Transverse colon (tissue), 4 donors: ENCODE measurements at regions not wholly inside any gene's neighbourhood (a gene's known extent, or its start where the extent isn't known, plus 50 kb on each side); places are given as distances from the start of the nearest gene placed in this dataset.
A peak's percentile ranks its signal among the peaks of the same experiment; 100 is the strongest.
"Not testable (repeated sequence)": the region's sequence is repeated elsewhere in the genome, so short reads cannot be mapped to it uniquely, and the experiment has no call there.

ENCODE experiments used
- DNase-seq: peaks from one replicate; pipeline ENCODE4 v3.0.0-alpha.2; 2019
- H3K27ac ChIP-seq, 4 donors: fragments of 200-600 bp; sonication (generic); 2 replicates each; pipeline ENCODE4 v1.5.1; 2016 to 2018; ENCODE audit warnings: inconsistent platforms in 4 of 4
- H3K27me3 ChIP-seq: fragments of 200-600 bp; sonication (generic); 2 replicates; pipeline ENCODE4 v1.5.1; 2017; ENCODE audit warnings: inconsistent platforms
- H3K36me3 ChIP-seq, 4 donors: fragments of 200-600 bp; sonication (generic); 2 replicates each; pipeline ENCODE4 v1.5.1; 2017 to 2019; ENCODE audit warnings: inconsistent platforms in 4 of 4
- H3K4me1 ChIP-seq, 4 donors: fragments of 200-600 bp; sonication (generic); 2 replicates each; pipeline ENCODE4 v1.5.1; 2017 to 2020; ENCODE audit warnings: inconsistent platforms in 4 of 4
- H3K4me3 ChIP-seq, 4 donors: fragments of 200-600 bp; sonication (generic); 1 replicate in 1 of 4; 2 replicates in 3 of 4; pipeline versions ENCODE4 v1.5.1 to v1.6.1; 2017 to 2019; ENCODE audit warnings: inconsistent platforms in 4 of 4
- H3K9me3 ChIP-seq, 2 donors: fragments of 200-600 bp; sonication (generic); 2 replicates each; pipeline ENCODE4 v1.5.1; 2017 to 2019; ENCODE audit warnings: inconsistent platforms in 2 of 2
- CTCF ChIP-seq, 5 experiments: fragments of 200-600 bp in 3 of 5; fragments of 450-650 bp in 2 of 5; sonication (generic) in 3 of 5; IDR thresholded peaks; 1 replicate in 2 of 5; 2 replicates in 3 of 5; pipeline ENCODE4 v1.5.1; 2016 to 2017; ENCODE audit warnings: antibody characterized with exemption in 5 of 5, inconsistent platforms in 3 of 5, mild to moderate bottlenecking in 2 of 5, moderate library complexity in 1 of 5
- EP300 ChIP-seq: sonication (generic); formaldehyde crosslinking; IDR thresholded peaks from one replicate; pipeline ENCODE4 v1.6.1; 2017; ENCODE audit warnings: antibody characterized with exemption, low read depth
- POLR2A ChIP-seq: fragments of 450-650 bp; IDR thresholded peaks from one replicate; pipeline ENCODE4 v1.6.1; 2016; ENCODE audit warnings: antibody characterized with exemption, mild to moderate bottlenecking, moderate library complexity
- POLR2AphosphoS5 ChIP-seq, 3 donors: sonication (generic); formaldehyde crosslinking; IDR thresholded peaks; one replicate each; pipeline ENCODE4 v1.6.1; 2016; ENCODE audit warnings: antibody characterized with exemption in 3 of 3
- WGBS, 2 donors: methylation state at CpG; one replicate each; pipeline ENCODE4 v1.1.5; 2018; ENCODE audit warnings: low coverage in 1 of 2; 5-methylcytosine and 5-hydroxymethylcytosine counted together
- in situ Hi-C, 4 donors: fragments of 200-750 bp; cut with MboI; loops; one replicate each; pipeline versions ENCODE4 v1.15.0 to v1.15.1; 2017; ENCODE audit warnings: low sequenced_read_pairs in 3 of 4, low pct_ligation_motif_present in 1 of 4, low pct_unique_long_range_greater_than_20kb in 1 of 4
- intact Hi-C: fragments of 100-400 bp; cut with DNase I; formaldehyde crosslinking; loops from one replicate; pipeline ENCODE4 v1.15.1; 2023; ENCODE audit warnings: low total_unique reads

- in situ Hi-C loops = no loop called here
- Histone ChIP-seq H3K36me3 (no peaks in the 10 kb centered on the region), H3K9me3 (no peaks in the 10 kb centered on the region), H3K4me3 (no peak overlapping the region), H3K27ac (peak overlapping the region; percentile 1 to 86 (median 72)), H3K4me1 (peaks cover 11 to 49% (median 23%) of the 10 kb centered on the region in 4 donors), H3K27me3 (no peaks in the 10 kb centered on the region)
- no peak for DNase-seq
- intact Hi-C loops = no loop called here
- TF ChIP-seq CTCF (IDR thresholded peaks at IDR 0.05) = no peak
- no peak for TF ChIP-seq POLR2AphosphoS5 (IDR thresholded peaks at IDR 0.05)
- WGBS, 2 donors = 91 to 100% methylated on average over 3 to 7 of the region's 7 CpGs
These were observed 125.0 kb downstream of the BANF2 start for GRCh38 chr20:17824676-17825251.

- TF ChIP-seq EP300 (no peak), CTCF (IDR thresholded peaks at IDR 0.05) (peak in 1 of 5 experiments; percentile 12), POLR2AphosphoS5 (IDR thresholded peaks at IDR 0.05) (peak in 2 of 3 donors; percentile 46 to 59)
- intact Hi-C loops = no loop called here
- Histone ChIP-seq H3K9me3 (no peaks in the 10 kb centered on the region), H3K36me3 (no peaks in the 10 kb centered on the region), H3K27ac (peak overlapping the region; percentile 79 to 86 (median 83)), H3K4me3 (no peak overlapping the region), H3K27me3 (no peaks in the 10 kb centered on the region), H3K4me1 (peaks cover 11 to 49% (median 23%) of the 10 kb centered on the region in 4 donors)
- peak; percentile 46 for DNase-seq
- in situ Hi-C loops = no loop called here
- 60 to 63% methylated on average over 9 to 10 of the region's 10 CpGs for WGBS, 2 donors
These were observed 123.8 kb downstream of the BANF2 start for GRCh38 chr20:17823409-17824144.

GRCh38 chr20:17822540-17823408 lies 123.0 kb downstream of the BANF2 start:
- Histone ChIP-seq H3K27me3 (no peaks in the 10 kb centered on the region), H3K4me3 (no peak overlapping the region), H3K9me3 (no peaks in the 10 kb centered on the region), H3K36me3 (no peaks in the 10 kb centered on the region), H3K27ac (peak overlapping the region; percentile 79 to 86 (median 83)), H3K4me1 (peaks cover 11 to 49% (median 23%) of the 10 kb centered on the region in 4 donors)
- WGBS, 2 donors = 82% methylated on average over 15 of the region's 15 CpGs; no CpG with 5 or more reads in 1 of the 2 donors
- no peak for TF ChIP-seq EP300
- TF ChIP-seq CTCF (IDR thresholded peaks at IDR 0.05) = no peak
- no peak for TF ChIP-seq POLR2AphosphoS5 (IDR thresholded peaks at IDR 0.05)
- TF ChIP-seq POLR2A = no peak
- DNase-seq = no peak
- in situ Hi-C loops (no loop called here), intact Hi-C loops (no loop called here)

- 29 to 42% methylated on average over 5 of the region's 5 CpGs for WGBS, 2 donors
- intact Hi-C loops (no loop called here), in situ Hi-C loops (no loop called here)
- no peaks in the 10 kb centered on the region for H3K36me3 ChIP-seq
- H3K27ac ChIP-seq = peak overlapping the region; percentile 79 to 86 (median 83)
- no peak overlapping the region for H3K4me3 ChIP-seq
- peak in 1 of 3 donors; percentile 47 for TF ChIP-seq POLR2AphosphoS5 (IDR thresholded peaks at IDR 0.05)
- TF ChIP-seq EP300 = no peak
- no peak for TF ChIP-seq CTCF (IDR thresholded peaks at IDR 0.05)
- no peak for TF ChIP-seq POLR2A
- H3K4me1 ChIP-seq = peaks cover 11 to 43% (median 23%) of the 10 kb centered on the region in 4 donors
- no peaks in the 10 kb centered on the region for H3K27me3 ChIP-seq
- H3K9me3 ChIP-seq = no peaks in the 10 kb centered on the region
- peak; percentile 75 for DNase-seq
These were observed 122.3 kb downstream of the BANF2 start for GRCh38 chr20:17822039-17822438.

- DNase-seq, in situ Hi-C loops, H3K27me3 ChIP-seq, H3K9me3 ChIP-seq, intact Hi-C loops, H3K4me3 ChIP-seq, H3K36me3 ChIP-seq: not testable (repeated sequence)
- Histone ChIP-seq H3K4me1 (peaks cover 11 to 43% (median 23%) of the 10 kb centered on the region in 4 donors), H3K27ac (peak overlapping the region; percentile 79 to 86 (median 83))
- WGBS, 2 donors = 74 to 91% methylated on average over 3 of the region's 3 CpGs
These were observed 121.8 kb downstream of the BANF2 start for GRCh38 chr20:17821606-17822005.
